ENCODE measurements at regions not wholly inside any gene's neighbourhood (a gene's known extent, or its start where the extent isn't known, plus 50 kb on each side); places are given as distances from the start of the nearest gene placed in this dataset.
"Not testable (repeated sequence)": the region's sequence is repeated elsewhere in the genome, so short reads cannot be mapped to it uniquely, and the experiment has no call there.

GRCh38 chrX:122092978-122093377 is 1045.6 kb downstream of the GLUD2 start:
- no peak for DNase-seq

- DNase-seq = no peak
Observed at GRCh38 chrX:122094611-122095010, 1047.2 kb downstream of the GLUD2 start.

GRCh38 chrX:122113376-122113775 is 1066.0 kb downstream of the GLUD2 start:
- no peak for DNase-seq

- DNase-seq = no peak
Observed at GRCh38 chrX:122113896-122114295, 1066.5 kb downstream of the GLUD2 start.

- DNase-seq = no peak
Observed at GRCh38 chrX:122115604-122116003, 1068.2 kb downstream of the GLUD2 start.

- no peak for DNase-seq
Observed at GRCh38 chrX:122119361-122119760, 1064.7 kb upstream of the GRIA3 start.

- DNase-seq = no peak
Observed at GRCh38 chrX:122122274-122122673, 1061.8 kb upstream of the GRIA3 start.

- no peak for DNase-seq
Observed at GRCh38 chrX:122133478-122133877, 1050.6 kb upstream of the GRIA3 start.

- no peak for DNase-seq
Observed at GRCh38 chrX:122134291-122134690, 1049.8 kb upstream of the GRIA3 start.

GRCh38 chrX:122135070-122135469 is 1049.0 kb upstream of the GRIA3 start:
- DNase-seq = no peak

GRCh38 chrX:122140219-122140618 is 1043.9 kb upstream of the GRIA3 start:
- not testable (repeated sequence) for DNase-seq

GRCh38 chrX:122154019-122154418 is 1030.1 kb upstream of the GRIA3 start:
- no peak for DNase-seq

GRCh38 chrX:122168241-122168640 is 1015.8 kb upstream of the GRIA3 start:
- DNase-seq = no peak

GRCh38 chrX:122184791-122185190 is 999.3 kb upstream of the GRIA3 start:
- DNase-seq = no peak

GRCh38 chrX:122187069-122187713 is 996.9 kb upstream of the GRIA3 start:
- no peak for DNase-seq

GRCh38 chrX:122188751-122189150 is 995.3 kb upstream of the GRIA3 start:
- DNase-seq = no peak

GRCh38 chrX:122196343-122196742 is 987.7 kb upstream of the GRIA3 start:
- no peak for DNase-seq

- DNase-seq = no peak
Observed at GRCh38 chrX:122203399-122203798, 980.7 kb upstream of the GRIA3 start.

- DNase-seq = no peak
Observed at GRCh38 chrX:122218666-122219065, 965.4 kb upstream of the GRIA3 start.

- no peak for DNase-seq
Observed at GRCh38 chrX:122219226-122219625, 964.9 kb upstream of the GRIA3 start.

- DNase-seq = no peak
Observed at GRCh38 chrX:122219735-122220134, 964.3 kb upstream of the GRIA3 start.

- no peak for DNase-seq
Observed at GRCh38 chrX:122220644-122221373, 963.3 kb upstream of the GRIA3 start.

GRCh38 chrX:122221810-122222209 is 962.3 kb upstream of the GRIA3 start:
- not testable (repeated sequence) for DNase-seq

GRCh38 chrX:122224137-122224536 is 959.9 kb upstream of the GRIA3 start:
- not testable (repeated sequence) for DNase-seq

GRCh38 chrX:122238801-122239200 is 945.3 kb upstream of the GRIA3 start:
- no peak for DNase-seq

Measured in NCI-H1694 (cell line).